ENCODE measurements at regions not wholly inside any gene's neighbourhood (a gene's known extent, or its start where the extent isn't known, plus 50 kb on each side); places are given as distances from the start of the nearest gene placed in this dataset.

DNA sequence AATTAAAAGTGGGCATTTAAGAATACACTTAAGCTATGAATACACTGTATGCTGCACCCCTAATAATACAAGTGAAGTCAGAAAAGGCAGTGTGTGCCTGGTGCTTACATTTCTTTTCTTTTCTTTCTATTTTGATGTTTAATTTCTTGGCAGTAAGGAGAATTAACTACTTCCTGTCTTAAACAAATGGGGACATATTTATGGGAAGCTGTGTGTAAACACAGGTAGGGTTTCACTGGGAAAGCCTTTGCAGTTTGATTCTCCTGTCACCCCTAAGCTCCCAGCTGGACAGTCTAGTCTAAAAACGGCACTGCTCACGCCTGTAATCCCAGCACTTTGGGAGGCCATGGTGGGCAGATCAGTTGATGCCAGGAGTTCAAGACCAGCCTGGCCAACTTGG lies 146.0 kb downstream of the MIS18A start:
- no peak for DNase-seq

DNA sequence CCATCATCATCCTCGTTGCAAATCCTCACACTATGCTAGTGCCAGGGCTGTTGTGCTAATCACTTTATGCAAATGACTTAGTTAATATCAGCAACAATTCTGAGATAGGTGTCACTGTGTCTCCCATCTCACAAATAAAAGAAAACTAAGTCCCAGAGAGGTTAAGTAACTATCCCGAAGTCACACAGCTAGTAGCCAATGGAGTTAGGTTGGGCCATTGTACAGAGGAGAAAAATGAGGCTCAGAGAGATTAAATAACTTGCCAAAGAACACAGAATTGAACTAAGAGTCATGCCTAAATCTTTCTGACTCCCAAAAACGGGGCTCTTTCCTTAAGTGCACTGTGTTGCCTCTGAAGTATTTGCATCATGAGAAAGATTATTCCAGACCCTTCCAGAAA lies 146.4 kb downstream of the MIS18A start:
- no peak for DNase-seq

DNA sequence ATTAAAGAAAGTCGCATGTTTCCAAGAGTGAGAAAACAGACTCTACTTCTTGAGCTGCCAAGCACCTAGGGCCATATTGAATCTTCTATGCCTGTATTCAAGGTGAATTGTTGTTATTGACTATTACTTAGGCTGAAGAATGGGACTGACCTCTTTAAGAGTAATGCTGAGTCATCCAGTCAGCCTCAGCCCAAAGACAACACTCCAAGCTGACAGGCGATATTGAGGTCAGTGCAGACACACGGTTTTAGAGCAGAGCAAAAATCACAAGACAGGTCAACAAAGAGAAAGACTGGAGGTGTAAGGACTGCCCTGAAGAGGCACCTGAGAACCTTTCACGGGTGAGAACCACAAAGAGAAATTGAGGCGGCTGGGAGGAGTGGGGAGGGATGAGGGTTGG lies 146.9 kb downstream of the MIS18A start:
- DNase-seq: no peak

DNA sequence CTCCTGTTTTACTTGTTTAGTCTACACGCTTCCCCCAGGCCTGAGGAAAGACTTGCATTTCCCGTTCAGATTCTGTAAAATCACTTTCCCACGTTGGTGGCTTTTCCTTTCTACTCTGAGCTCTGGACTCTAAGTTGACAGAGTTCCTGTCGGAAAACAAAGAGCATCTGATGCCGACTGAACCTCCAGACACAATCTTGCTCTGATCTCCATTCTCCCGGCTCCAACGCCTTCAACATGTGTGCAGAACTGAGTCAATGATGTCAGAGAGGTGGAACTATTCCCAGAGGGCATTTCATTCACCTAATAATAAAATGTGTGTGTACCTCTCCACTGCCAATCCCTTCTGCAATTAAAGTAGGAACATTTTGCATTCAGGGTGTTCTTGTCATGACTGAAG lies 147.7 kb downstream of the MIS18A start:
- DNase-seq: no peak

DNA sequence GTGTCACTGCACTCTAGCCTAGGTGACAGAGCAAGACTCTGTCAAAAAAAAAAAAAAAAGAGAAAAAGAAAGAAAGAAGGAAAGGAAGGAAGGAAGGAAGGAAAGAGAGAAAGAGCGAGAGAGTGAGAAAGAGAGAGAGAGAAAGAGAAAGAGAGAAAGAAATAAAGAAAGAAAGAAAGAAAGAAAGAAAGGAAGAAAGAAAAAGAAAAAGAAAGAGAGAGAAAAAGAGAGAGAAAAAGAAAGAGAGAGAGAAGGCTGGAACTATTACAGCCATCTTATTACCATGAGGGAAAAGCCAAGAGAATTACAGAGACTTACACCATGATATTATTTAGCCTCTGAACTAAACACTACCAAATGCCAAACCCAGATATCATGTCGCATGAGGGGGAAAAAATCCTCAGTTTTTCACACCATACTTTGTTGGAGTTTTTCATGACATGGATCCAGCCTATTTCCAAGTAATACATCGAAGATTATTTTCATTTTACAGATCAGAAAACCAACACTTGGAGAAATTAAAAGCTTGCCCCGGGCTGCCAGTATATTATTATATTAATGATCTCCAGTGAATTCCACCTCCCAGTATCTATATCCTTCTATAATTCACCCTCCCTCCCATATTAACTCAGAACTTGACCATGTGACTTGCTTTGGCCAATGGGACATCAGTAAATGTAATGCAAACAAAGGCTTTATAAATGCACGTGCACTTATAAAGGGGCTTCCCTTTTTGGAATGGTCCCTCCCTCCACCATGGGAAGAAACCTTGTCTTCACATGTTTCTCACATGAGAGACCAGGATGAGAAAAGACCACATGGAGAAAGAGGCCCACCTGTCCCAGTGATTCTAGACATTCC lies 148.6 kb downstream of the MIS18A start:
- no peak for DNase-seq

DNA sequence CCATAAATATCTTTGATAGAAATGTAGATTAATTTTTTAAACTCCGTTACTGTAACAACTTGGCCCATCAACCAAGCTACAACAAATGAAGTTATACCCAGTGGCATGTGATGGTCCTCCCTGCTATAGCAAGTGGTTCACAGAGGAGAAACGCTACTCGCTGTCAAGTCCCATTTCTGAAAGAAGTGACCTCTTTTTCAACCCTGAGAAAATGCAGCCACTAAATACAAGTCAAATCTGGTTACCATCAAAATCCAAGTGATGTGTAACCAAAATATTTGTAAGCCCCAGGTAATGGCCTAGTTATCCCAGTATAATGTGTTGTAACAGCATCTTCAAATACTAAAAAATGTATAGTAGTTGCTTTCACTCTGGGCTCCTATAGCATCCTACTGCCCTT lies 151.8 kb downstream of the MIS18A start:
- no peak for DNase-seq

DNA sequence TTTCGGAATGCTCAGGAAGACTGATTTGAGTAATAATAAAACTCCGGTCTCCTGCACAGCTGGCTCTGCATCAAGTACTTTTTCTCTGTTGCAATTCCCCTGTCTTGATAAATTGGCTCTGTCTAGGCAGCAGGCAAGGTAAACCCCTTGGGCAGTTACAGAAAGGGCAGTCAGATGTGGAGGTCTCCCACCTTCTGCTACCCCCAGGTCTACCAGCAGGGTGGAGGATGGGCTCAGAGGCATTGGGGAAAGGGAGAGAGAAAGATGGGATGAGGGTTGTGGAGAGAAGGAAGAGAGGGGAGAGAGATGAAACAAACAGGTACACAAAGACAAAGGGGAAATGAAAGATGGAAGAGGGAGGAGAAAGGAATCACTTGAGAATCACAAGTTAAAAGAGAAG lies 156.8 kb downstream of the MIS18A start:
- no peak for DNase-seq

DNA sequence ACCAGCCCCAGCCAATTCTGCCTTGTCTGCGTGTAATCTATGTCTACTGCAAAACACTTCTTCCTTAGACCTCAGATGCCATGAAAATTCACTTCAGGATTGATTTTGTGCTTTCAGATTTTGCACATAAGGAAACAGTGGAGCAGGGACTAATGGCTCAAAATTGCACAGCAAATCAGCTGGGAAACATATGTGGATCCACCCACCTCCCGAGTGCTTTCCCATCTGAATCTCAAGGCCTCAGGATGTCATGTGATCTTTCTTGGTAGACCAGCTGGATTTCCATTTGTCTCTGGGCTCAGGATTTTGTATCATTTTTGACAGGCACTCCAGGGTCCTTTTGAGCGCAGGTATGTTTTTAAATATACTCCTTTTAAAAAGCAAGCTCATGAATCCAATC lies 158.6 kb downstream of the MIS18A start:
- no peak for DNase-seq

DNA sequence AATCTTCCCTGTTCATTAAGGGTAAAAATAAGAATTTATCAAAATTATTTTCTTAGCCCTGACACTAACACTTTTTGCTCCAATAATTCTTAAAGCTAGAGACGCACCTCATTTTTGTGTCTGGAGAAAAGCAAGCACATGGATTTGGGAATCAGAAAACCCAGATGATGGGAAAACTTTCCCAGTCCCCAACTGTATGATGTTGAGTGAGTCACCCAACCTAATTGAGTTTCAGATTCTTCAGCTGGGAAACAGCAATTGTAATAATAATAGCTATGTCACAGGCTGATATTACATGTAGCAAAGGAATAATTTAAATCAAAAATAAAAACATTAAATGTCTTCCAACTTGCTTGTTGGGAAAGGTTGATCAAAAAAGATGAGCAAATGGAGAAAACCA lies 159.0 kb downstream of the MIS18A start:
- DNase-seq: no peak

DNA sequence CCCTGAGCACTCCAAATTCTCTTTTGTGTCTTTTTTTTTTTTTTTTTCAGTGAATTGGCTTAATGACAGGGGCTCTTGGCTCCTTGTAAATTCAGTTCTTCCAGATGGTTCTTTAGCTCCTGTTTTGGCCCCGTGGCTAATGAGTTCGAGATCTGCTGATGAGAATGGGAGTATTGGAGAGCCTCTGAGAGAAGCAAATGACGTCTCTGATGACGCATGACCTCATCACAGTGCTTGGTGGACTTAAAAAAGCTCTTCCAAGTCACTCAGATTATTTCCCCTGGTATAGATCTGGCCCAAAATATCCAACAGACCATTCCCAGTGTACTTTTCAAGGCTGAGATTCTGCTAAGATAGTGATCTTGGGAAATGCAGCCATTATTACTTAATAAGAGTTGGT lies 159.5 kb downstream of the MIS18A start:
- DNase-seq: no peak

DNA sequence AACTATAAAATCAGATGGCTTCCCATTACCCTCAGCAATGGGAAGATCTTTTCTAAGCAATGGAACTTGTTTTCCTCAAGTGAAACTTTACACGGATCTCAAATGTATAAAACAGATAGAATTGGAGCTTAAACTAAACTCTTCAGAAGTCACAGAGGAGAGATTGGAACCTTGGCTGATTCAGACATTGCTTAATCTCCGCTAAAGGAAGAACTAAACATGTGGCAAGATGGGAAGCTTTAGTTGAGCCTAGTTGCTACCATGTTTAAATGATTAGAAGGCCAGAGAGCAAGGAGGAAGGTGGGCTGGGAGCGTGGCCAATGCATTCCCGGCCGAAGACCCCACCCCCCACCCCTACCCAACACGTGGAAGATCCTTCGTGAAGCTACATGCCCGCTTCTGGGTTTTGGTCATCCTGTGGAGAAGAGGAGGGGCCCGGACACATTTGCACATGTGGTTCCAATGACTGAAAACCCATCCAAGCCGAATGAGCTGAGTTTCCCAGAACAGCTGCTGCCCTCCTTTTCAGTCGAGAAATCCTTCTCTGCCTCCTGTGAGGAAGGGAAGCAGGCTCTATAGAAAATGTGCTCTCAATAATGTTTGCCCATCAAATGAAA lies 164.3 kb downstream of the MIS18A start:
- no peak for DNase-seq

DNA sequence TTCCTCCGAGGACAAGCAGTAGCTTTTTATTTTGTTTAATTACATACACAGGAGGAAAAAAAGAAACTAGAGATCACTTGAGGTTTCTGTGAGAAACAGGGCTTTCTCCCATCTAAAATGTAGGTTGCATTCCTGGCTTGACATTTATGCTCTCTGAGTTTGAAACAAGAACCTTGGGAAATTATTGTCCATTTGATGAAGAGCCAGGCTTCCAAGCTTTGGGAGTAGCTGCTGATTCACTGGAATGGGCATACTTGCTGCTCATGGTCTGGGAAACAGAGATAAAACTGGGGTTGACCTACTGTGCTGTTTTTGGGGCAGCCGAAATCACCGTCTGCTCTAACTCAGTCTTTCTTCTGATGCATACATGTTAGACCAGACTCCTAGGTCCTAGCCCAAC lies 165.4 kb downstream of the MIS18A start:
- DNase-seq: no peak

DNA sequence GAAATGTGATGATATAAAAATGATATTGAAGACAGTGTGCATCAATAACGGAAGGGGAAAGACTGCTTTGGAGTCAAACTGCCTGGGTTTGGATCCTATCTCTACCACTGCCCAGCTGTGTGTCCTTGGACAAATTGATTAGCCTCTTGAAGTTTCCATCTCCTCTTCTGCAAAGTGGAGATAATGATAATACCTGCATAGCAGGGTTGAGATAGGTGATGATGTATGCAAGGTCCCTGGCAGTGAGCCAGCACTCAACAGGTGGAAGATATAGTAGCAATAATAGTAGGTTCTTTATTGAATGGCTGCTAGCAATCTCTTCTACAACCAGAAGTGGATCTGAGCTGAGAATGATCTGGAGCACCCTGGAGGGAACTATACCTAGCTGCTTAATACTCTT lies 166.7 kb downstream of the MIS18A start:
- DNase-seq: no peak

DNA sequence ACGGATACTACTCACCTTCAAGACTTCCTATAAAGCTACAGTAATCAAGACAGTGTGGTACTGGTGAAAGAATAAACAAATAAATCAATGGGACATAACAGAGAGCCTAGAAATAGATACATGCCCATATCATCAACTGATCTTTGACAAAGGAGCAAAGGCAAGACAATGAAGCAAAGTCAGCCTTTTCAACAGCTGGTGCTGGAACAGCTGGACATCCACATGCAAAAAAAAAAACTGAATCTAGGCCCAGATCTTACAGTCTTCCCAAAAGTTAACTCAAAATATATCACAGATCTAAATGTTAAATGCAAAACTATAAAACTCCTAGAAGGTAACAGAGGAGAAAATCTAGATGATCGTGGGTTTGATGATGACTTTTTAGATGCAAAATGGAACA lies 170.3 kb downstream of the MIS18A start:
- no peak for DNase-seq

DNA sequence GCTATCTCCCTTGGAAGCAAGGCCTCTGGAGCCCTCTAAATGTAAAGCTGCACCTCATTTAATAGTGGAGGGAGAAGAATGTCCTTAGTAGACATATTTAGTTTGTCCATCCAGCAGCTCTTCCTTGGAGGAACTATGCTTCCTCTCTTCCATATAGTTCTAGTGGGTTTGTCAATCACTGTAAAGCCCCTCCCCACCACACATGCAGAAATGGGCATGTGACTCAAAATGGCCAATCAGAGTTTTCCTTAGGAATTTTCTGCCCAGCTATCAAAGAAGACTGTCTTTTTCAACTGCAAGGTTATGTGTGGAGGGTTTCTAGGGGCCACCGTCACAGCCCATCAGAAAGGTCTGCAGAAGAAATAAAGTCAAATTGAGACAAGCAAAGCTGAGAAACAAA lies 175.5 kb downstream of the MIS18A start:
- no peak for DNase-seq

DNA sequence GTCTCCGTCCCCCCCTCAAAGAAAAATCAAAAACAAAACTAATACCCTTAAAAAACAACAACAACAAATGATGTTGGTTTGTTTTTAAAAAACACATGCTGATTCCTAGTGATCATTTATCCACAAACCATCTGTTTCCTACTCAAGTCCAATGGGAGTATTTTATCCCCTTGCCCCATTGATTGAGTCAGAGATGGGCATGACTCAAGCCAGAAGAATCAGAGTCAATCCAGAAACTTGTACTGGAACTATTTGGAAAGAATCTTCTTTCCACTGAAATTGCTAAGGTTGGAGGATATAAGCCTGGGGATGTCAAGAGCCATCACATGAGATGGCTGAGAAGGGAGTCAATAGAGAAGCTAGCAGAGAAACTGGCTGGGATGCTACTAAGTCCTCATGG lies 176.4 kb downstream of the MIS18A start:
- DNase-seq: no peak

DNA sequence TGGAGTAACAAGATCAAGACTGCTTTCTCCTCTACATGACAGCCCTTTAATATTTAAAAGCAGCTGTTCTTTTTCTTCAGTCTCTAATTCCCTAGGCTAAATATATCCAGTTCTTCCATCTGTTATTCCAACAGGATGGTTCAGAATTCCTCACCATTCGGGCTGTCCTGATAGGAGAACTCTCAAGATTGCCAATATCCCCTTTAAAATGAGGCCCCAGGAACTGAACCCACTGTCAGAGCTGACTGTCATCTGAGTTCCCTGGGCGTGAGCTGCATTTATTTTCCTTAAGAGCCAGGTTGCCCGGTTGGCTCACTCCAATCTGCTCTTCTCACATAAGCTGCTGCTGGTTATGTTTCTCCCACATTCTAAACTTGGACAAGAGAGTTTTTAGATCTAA lies 177.6 kb downstream of the MIS18A start:
- DNase-seq: no peak

DNA sequence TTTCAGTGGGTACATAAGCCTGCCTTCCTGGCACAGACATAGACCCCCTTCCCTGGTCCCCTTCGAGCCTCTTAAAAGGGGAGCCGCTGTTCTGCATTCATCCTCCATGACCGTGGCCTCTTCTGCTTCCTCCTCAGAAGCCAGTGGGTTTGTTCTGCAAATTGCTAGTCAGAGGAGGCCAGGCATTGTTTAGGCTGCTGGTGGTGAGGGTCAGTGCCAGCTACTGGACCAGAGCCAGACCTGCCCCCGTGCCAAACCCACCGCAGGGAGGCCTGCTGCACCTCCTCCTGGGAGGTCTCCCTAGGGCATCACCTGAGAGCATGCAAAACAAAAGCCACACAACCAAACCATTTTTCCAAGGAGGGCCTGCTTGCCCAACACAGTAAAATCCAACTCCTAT lies 178.4 kb downstream of the MIS18A start:
- no peak for DNase-seq

DNA sequence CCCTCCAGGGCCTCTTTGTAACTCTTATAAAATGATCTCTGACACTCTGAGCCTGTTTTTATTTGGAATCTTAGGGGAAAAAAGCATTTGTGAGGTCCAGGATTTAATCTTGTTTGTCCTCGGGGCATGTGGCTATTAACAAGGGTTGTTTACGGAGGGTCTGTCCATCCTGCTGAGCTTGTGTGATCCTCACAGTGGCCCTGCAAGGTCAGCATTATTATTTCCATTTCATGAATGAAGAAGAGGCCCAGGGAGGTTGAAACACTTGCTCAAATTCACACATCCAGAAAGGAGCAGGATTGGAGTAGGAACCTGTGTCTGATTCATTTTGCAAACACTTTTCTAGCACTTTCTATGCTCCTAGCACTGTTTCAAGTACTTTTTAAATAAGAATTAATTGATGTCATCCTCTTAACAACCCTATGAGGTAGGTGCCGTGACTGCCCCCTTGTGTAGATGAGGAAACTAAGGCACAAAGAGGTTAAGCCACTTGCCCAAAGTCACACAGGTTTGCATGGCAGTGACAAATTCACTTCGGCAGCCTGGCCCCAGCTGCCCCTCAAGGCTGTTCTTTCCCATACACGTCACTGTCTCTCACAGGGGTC lies 178.9 kb downstream of the MIS18A start:
- DNase-seq: no peak

DNA sequence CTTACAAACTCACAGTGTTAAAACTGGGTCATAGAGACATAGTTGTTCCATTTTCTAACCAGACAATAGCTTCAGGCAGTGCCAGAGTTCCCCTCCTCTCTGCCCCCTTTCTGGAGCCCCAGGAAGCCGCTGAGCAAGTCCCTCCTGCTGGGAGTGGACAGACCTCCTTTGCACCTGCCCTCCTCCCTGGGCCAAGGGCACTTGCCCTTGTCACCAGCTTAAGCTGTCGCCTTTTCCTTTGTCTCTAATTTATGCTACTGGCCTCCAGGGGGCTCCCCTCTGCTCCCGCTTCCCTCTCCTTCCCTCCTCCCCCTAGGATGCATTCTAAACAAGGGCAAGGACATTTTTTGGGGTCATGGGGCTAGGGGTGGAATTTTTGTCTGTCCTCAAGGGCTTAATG lies 182.4 kb downstream of the MIS18A start:
- DNase-seq: peak; percentile 30

DNA sequence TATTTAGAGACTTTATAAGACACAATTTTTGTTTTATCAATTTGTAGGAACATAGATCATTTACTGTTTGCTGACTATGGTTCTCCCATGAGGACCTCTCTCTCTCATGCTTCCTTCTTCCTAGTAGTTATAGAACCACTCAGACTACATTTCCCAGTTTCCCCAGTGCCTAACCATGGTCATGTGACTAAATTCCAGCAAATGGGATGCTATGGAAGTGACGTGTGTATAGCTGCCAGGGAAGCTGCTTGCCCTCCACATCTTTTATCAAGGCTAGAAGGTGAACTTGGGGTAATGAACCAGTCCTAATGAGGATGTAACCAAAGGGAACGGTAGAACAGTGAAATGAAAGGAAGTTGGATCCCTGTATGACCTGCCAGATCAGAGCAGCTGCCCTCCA lies 184.0 kb downstream of the MIS18A start:
- no peak for DNase-seq

DNA sequence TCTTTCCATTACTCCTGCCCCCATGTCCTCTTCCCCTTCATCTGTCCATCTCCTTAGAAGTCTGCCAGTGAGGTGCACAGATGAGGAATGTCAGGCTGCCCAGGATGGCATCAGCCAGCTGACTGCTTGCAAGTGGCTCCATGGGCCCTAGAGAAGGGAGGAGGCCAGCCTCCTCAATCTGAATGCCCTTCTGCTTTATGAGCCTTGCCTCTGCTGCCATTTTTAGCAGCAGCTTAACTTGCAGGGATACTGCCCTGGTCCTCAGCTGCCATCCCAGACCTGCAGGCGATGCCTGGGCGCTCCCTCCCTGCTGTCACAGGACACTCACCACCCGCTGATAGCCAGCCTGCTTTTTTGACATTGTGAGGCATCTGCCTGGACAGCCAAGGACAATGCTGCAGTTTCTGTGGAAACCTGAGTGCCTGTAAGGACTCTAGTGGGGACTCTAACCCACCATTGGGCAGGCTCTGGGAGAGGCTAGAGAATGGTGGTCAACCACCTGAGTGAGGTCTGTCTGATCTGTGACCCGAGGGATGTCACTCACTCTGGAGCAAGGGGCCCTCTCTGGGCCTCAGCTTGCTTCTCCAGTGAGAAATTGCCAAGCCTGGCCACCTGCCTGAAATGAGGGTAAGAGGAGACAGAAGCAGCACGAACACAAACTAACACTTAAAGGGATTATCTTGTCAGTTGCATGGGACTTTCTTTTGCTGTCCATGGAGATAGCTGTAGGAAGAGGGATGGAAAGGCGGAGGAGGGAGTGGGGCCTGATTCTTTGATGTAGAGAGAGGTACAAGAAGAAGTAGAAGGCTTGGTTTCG lies 185.0 kb downstream of the MIS18A start:
- no peak for DNase-seq

DNA sequence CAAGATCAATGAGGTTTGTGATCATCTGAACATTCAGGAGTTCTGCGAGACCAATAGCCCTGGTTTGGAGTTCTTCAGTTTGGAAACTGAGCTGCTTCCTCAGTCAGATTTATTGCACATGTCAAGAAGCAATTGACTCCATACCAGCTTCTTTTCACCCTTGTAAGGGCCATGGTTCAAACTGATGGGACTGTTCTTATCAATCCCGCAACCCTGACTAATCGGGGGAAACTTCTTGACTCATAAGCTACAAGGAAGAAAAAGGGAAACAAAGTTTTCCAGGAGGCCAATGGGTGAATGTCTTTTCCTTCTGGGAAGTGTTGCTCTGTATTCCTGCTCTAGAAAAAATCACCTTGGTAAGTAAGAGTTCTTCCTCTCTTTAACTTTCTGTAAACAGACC lies 187.9 kb downstream of the MIS18A start:
- DNase-seq: no peak

DNA sequence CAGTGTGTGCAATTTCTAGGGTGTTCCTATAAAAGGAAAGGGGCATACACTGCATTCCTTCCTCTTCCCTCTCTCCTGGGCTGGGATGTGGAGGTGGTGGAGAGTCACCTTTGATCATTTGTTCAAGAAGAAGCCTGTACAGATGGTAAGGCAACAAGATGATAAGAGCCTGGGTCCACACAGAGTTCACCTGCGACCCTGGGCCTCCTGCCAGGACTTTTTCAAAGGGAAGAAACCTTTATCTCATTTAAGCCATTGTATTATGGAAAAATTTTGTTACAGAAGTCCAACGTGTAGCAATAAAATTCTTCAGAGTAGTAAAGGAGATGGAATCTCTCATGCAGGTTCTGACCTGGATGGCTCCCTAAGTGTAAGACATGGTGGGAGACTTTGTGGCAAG lies 189.1 kb downstream of the MIS18A start:
- no peak for DNase-seq
